ENCODE measurements at regions not wholly inside any gene's neighbourhood (a gene's known extent, or its start where the extent isn't known, plus 50 kb on each side); places are given as distances from the start of the nearest gene placed in this dataset.

DNA sequence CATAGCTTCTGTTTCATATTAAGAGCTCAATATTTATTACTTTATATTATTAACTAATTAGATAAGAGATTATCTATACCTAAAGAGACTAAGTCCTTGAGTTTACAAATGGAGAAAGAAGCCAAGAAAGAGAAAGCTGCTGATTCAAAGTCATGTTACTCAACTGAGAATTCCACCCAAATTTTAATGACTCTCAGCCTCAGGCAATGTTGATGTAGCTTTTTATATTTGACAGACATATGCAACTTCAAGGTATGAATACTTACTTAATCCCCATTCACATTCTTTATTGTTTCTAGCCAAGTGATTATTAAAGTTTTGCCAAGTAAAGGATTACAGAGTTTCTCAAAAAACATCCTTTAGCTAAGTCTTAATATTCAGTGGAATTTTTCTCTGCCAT is 527.5 kb upstream of the NMUR2 start:
- Mint-ChIP-seq H3K27me3 (ENCODE audit: unreplicated experiment) (no peaks in the 10 kb centered on the region), H3K36me3 (ENCODE audit: unreplicated experiment) (no peaks in the 10 kb centered on the region), H3K27ac (ENCODE audit: unreplicated experiment) (no peak overlapping the region), H3K9me3 (ENCODE audit: unreplicated experiment) (no peaks in the 10 kb centered on the region), H3K4me1 (ENCODE audit: unreplicated experiment) (no peaks in the 10 kb centered on the region), H3K4me3 (ENCODE audit: unreplicated experiment) (no peak overlapping the region)
- DNase-seq (ENCODE audit: extremely low spot score, unreplicated experiment) = no peak
- TF ChIP-seq, protein P1, sequence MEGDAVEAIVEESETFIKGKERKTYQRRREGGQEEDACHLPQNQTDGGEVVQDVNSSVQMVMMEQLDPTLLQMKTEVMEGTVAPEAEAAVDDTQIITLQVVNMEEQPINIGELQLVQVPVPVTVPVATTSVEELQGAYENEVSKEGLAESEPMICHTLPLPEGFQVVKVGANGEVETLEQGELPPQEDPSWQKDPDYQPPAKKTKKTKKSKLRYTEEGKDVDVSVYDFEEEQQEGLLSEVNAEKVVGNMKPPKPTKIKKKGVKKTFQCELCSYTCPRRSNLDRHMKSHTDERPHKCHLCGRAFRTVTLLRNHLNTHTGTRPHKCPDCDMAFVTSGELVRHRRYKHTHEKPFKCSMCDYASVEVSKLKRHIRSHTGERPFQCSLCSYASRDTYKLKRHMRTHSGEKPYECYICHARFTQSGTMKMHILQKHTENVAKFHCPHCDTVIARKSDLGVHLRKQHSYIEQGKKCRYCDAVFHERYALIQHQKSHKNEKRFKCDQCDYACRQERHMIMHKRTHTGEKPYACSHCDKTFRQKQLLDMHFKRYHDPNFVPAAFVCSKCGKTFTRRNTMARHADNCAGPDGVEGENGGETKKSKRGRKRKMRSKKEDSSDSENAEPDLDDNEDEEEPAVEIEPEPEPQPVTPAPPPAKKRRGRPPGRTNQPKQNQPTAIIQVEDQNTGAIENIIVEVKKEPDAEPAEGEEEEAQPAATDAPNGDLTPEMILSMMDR (IDR thresholded peaks at IDR 0.05) = no peak

DNA sequence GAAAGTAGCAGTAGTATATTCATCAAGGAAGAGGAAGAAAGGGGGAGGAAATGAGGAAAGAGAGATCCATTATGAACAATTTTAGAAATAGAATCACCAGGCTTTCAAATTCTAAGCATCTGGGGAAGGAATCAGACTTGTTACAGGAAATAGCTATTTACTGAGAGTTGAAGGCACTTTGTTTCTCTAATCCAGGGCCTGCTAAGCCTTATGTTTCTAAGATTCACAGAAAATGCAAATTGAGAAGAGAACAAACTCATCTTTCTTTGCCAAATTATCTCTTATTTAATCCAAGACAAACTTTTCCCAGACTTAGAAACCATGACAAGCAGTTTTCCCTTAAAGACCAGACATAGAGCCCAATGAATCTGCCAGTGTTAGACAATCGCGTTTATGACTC is 528.0 kb upstream of the NMUR2 start:
- no peak for DNase-seq (ENCODE audit: extremely low spot score, unreplicated experiment)
- Mint-ChIP-seq H3K9me3 (ENCODE audit: unreplicated experiment) (peaks cover 2% of the 10 kb centered on the region), H3K36me3 (ENCODE audit: unreplicated experiment) (no peaks in the 10 kb centered on the region), H3K4me1 (ENCODE audit: unreplicated experiment) (no peaks in the 10 kb centered on the region), H3K27ac (ENCODE audit: unreplicated experiment) (no peak overlapping the region), H3K27me3 (ENCODE audit: unreplicated experiment) (no peaks in the 10 kb centered on the region), H3K4me3 (ENCODE audit: unreplicated experiment) (no peak overlapping the region)
- TF ChIP-seq, protein P1 (IDR thresholded peaks at IDR 0.05) = no peak

DNA sequence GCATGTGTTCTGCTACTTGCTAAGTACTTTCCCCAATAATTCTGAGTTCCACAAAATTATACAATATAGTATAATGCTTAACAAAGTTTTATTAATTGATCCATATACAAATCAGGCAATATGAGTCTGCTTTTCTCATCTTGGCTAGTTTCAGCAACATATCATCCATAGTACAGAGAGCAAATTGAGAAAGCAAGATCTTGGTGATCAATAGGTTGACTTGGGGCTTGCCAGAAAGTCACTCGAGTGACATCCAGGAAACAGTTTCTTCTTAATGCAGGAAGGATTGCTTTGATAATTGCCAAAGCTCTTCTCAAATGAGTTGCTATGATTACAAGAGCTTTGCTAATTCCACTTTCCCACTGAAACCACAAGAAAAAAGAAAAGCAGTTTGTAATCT is 533.6 kb upstream of the NMUR2 start:
- TF ChIP-seq, protein P1 (IDR thresholded peaks at IDR 0.05) = no peak
- Mint-ChIP-seq H3K36me3 (ENCODE audit: unreplicated experiment) (no peaks in the 10 kb centered on the region), H3K4me1 (ENCODE audit: unreplicated experiment) (no peaks in the 10 kb centered on the region), H3K4me3 (ENCODE audit: unreplicated experiment) (no peak overlapping the region), H3K27me3 (ENCODE audit: unreplicated experiment) (no peaks in the 10 kb centered on the region), H3K9me3 (ENCODE audit: unreplicated experiment) (peaks cover 6% of the 10 kb centered on the region), H3K27ac (ENCODE audit: unreplicated experiment) (no peak overlapping the region)
- DNase-seq (ENCODE audit: extremely low spot score, unreplicated experiment) = no peak

DNA sequence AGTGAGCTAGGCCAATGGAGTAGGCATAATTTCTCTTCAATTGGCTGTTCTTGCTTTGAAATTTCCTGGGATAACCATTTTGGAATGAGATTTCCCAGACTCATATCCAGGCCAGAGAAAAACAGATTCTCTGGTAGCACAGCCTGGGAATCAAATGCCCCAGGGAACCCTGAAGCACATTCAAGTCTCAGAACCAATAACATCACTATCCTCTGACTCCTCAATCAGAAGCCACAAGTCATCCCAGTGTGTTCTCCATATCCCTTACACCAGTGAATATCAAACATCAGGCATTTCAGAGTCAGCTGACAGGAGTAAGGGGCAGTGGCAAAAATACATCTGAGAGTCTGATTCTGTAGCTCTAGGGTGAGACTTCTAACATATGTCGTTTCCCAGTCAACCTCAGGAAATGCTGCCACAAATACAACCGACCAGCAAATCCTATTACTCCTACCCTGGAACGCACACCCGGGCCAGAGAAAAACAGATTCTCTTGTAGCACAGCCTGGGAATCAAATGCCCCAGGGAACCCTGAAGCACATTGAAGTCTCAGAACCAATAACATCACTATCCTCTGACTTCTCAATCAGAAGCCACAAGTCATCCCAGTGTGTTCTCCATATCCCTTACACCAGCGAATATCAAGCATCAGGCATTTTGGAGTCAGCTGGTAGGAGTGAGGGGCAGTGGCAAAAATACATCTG is 537.7 kb upstream of the NMUR2 start:
- no peak for DNase-seq (ENCODE audit: extremely low spot score, unreplicated experiment)
- no peak overlapping the region for H3K4me3 Mint-ChIP-seq (ENCODE audit: unreplicated experiment)
- H3K27ac Mint-ChIP-seq (ENCODE audit: unreplicated experiment) = no peak overlapping the region
- no peaks in the 10 kb centered on the region for H3K36me3 Mint-ChIP-seq (ENCODE audit: unreplicated experiment)
- H3K27me3 Mint-ChIP-seq (ENCODE audit: unreplicated experiment) = no peaks in the 10 kb centered on the region
- H3K9me3 Mint-ChIP-seq (ENCODE audit: unreplicated experiment) = peaks cover 6% of the 10 kb centered on the region
- TF ChIP-seq, protein P1 (IDR thresholded peaks at IDR 0.05) = no peak
- no peaks in the 10 kb centered on the region for H3K4me1 Mint-ChIP-seq (ENCODE audit: unreplicated experiment)

DNA sequence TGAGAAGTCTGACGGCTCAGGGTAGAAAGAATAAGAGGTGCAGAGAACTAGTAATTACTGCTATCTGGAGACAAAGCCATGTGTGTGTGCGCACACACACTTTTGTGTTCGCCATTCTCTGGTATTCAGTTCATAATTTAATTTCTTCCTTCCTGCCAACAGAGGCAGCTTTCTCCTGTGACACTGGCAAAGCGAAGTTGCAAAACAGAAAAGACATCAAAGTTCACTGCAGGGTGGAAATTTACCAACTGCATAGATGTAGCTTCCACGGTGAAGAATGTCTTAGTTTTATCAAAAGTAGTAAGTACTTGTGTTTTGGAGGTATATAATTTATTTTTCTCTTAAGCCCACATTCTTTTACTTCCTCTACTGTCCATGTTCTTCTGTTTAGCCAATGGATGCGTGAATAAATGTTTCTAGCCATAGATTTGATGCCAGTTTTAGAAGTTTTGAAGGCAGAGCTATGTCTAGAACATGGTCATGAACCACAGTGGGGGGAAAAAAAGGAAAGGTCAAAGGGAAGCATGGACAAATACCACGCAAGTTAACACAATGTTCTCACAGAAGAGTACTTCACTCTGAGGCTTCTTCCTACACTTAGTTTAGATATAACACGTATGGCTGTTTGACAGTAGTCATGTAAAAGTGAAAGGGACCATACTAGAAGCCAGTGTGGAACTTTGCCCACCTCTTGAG is 536.5 kb upstream of the GRIA1 start:
- Mint-ChIP-seq H3K36me3 (ENCODE audit: unreplicated experiment) (no peaks in the 10 kb centered on the region), H3K27ac (ENCODE audit: unreplicated experiment) (no peak overlapping the region), H3K4me1 (ENCODE audit: unreplicated experiment) (no peaks in the 10 kb centered on the region), H3K4me3 (ENCODE audit: unreplicated experiment) (no peak overlapping the region), H3K9me3 (ENCODE audit: unreplicated experiment) (no peaks in the 10 kb centered on the region), H3K27me3 (ENCODE audit: unreplicated experiment) (no peaks in the 10 kb centered on the region)
- no peak for DNase-seq (ENCODE audit: extremely low spot score, unreplicated experiment)
- TF ChIP-seq, protein P1 (IDR thresholded peaks at IDR 0.05) = no peak

Measured in osteocyte (in vitro differentiated cells).